ENCODE measurements at regions not wholly inside any gene's neighbourhood (a gene's known extent, or its start where the extent isn't known, plus 50 kb on each side); places are given as distances from the start of the nearest gene placed in this dataset.
"Not testable (repeated sequence)": the region's sequence is repeated elsewhere in the genome, so short reads cannot be mapped to it uniquely, and the experiment has no call there.

DNA sequence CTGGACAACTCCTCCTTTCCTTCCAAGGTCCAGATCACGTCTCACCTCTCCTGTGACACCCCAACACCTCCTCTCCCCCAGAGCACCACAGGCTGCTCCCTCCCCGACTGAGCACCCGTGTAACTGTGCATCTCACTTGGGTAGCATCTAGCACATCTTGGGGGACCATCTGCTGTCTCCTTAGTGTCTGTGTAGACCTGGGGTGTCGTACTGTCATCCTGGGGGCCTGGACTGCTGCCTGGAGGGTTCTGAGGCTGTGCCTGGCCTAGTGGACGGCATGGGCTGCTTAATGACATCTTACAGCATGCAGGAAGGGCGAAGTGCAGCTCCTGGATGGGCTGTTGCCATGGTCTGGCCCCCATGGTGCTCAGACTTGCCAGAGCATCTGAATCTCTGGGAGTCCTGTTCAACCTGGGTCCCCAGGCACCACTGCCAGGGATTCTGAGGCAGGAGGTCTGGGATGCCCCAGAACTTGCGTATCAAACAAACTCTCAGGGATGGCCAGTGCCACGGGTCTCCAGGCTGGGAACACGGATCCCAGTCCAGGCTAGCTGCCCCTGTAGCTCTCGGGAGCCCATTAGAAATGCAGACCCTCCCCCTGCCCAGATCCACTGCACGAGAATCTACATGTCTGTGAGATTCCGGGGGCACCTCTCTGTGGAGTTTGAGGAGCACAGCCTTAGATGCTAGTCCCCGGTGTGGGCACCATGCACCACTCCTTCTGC is 194.4 kb upstream of the ZNF469 start:
- DNase-seq: not testable (repeated sequence)

GRCh38 chr16:88190592-88191095 is 192.1 kb upstream of the ZNF469 start:
- DNase-seq: not testable (repeated sequence)

- DNase-seq: not testable (repeated sequence)
Observed at GRCh38 chr16:88191168-88191567, 191.6 kb upstream of the ZNF469 start.

DNA sequence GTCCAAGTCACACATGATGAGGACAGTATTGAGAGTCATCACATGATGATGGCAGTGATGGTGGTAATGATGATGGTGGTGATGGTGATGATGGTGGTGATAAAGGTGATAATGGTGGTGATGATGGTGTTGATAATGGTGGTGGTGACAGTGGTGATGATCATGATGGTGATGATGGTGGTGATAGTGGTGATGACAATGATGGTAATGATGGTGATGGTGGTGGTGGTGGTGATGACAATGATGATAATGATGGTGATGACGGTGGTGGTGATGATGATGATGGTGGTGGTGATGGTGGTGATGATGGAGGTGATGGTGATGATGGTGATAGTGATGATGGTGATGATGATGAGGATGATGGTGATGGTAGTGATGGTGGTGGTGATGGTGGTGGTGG is 190.2 kb upstream of the ZNF469 start:
- DNase-seq: no peak

GRCh38 chr16:88193706-88194396 is 188.9 kb upstream of the ZNF469 start:
- DNase-seq: peak; percentile 80

DNA sequence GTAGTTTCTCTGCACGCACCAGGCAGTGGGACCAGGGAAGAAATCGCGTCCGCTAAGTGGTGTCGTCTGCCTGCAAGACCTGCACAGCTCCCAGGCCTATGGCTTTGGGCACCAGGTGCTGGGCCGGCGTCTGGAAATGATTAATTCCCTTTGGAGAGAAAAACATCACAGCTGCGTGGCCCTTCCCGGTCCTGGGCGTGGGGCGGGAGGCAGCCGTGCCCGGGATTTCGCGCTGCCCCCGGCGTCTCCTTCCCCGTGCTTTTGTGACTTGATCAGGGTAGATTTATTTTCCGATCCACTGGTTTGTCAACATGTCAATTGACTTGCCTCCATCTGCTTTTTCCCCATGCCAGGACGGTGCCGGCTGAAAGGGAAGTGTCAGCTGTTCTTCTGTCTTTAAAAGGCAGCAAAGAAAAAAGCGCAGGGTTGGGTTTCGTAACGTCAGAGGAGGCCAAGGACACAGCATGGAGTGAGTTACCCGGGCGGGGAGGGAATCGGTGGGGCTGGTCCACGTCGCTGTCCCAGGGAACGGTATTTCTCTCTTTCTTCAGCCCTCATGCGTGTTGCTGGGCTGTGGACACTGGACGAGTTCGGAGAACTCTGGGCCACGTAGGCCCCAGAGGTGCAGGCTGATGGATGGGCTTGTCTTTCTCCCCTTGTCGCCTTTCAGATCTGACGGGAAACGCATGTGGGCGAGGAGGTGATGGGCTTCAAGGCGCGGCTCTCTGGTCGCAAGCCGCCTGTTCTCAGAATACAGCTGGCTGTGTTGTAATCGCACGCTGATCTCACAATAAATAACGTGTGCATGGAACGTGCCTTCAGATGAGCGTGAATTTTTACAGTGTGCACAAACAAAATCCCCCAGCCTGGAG is 188.1 kb upstream of the ZNF469 start:
- peak; percentile 23 for DNase-seq

GRCh38 chr16:88195269-88195705 is 187.5 kb upstream of the ZNF469 start:
- DNase-seq: peak; percentile 46

GRCh38 chr16:88195911-88196465 is 186.8 kb upstream of the ZNF469 start:
- DNase-seq: no peak

GRCh38 chr16:88196471-88197400 is 186.0 kb upstream of the ZNF469 start:
- no peak for DNase-seq

DNA sequence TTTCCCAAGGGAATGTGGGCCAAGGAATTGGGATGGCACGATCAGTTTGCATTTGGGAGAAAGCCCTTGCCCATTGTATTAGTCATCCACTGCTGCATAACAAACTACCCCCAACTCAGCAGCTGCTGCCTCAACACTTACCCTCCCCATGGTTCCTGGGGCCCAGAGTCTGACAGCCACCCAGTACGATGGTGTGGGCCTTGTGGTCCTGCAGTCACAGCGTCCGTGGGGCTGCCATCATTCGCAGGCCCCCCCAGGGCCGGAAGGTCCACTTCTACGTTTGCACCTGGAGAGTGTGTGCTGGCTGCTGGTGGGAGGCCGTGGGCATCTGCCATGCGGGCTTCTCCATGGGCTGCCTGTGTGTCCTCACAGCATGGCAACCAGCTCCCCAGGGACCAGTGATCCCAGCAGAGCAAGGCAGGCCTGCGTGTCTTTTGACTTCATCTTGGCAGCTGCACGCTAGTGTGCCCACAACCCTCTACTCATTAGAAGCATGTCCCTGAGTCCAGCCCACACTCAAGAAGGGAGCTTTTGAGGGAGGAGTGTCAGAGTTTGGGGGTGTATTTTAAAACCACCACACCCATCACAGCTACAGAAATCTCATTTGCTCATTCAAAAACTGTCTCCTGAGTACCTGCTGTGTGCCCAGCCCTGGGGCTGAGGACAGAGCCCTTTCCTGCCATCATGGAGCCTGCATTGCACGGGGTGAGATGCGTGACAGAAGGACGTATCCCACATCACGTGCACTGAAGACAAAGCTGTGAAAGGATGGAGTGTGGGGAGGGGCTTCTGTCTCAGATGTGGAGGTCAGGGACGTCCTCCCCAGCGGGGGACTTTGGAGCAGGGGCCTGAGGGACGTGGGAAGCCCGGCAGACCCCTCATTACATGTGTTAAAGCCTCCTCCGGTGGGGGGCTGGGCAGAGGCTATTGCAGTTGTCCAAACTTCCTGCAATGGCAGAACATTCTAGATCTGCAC is 185.0 kb upstream of the ZNF469 start:
- no peak for DNase-seq

DNA sequence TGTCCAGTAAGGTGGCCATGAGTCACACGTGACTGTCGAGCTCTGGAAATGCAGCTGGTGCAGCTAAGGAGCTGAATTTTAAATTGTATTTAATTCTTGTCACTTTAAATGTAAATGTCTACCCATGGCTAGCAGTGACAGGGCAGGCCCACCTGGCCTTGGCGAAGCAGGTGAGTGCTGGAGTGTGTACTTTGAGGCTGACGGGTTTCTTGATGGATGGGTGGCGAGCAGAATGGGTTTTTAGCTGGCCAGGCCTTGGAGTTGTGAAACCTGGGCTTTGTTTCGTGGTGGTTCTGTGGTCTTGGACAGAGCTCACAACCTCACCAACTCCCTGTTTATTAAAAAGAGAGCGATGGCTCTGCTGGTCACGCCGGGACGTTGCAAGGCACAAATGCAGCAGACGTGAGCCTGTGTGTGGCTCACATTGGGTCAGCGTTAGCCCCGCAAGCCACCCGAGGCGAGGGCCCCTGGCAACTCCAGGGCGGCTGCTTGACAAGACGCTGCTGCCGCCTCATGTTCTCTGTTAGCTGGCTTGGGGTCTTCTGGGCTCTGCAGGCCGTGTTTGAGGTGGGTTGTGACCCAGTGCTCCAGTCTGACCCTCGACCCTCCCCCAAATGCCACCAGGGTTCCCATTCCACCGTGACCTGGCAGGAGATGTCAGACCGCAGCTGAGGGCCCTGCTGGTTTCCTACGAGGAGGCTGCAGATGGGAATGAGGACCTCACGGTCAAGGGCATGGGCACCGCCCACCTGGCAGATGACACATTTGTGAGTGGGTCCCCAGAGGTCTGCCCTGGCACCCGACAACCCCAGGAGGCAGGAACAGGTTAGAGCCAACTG is 184.1 kb upstream of the ZNF469 start:
- not testable (repeated sequence) for DNase-seq

DNA sequence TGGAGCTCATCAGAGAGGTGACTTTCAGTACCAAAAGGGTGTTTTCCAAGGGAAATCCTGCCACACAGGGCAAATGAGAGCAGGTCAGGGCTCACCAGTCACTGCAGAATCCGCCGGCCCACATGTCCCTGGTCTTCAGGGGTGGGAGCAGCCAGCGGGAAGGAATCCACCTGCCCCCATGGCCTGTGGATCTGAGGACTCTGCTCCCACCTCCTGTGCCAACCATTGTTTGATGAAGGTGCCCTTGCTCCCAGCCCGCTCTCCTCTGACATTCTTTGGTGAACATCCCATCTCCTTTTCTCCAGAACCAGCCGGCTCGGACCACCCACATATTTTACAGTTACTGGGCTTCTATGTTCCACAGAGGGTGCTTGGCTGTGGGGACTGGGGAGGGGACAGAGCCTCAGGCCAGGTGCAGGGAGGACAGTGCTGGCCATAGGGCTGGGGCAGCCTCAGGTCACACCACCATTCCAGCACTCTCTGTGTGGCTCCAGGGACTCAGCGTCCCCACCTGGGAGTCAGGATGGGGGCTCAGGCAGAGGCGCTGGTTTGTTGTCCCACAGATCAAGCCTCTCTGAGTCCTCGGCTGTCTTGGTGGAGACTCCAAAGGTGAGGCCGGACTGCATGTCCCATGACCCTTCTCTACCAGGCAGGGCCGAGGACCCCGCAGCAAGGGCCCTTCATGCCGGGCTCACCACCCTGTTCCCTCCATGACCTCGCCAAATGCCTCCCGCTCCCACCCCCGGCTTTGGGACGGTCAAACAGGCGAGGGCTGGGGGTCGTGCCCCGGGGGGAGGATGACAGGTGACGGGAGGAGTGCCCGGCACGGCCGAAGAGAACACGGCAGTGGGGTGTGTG is 183.2 kb upstream of the ZNF469 start:
- DNase-seq: not testable (repeated sequence)

- DNase-seq: not testable (repeated sequence)
Observed at GRCh38 chr16:88200154-88200895, 182.4 kb upstream of the ZNF469 start.

DNA sequence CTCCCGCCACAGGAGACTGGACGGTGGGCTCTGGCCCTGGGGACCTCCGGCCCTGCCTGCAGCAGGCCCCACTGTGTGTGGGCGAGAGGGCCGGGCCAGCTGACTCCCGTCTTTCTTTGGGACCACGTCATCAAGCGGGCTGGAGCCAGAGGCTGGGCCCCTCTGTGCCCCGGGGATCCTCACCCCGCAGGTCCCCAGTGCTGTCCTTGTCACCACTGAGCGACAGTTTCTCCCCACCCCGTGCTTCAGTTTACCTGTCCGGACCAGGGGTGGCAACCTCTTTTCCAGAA is 181.9 kb upstream of the ZNF469 start:
- DNase-seq: no peak

- DNase-seq: not testable (repeated sequence)
Observed at GRCh38 chr16:88201611-88202010, 181.1 kb upstream of the ZNF469 start.

DNA sequence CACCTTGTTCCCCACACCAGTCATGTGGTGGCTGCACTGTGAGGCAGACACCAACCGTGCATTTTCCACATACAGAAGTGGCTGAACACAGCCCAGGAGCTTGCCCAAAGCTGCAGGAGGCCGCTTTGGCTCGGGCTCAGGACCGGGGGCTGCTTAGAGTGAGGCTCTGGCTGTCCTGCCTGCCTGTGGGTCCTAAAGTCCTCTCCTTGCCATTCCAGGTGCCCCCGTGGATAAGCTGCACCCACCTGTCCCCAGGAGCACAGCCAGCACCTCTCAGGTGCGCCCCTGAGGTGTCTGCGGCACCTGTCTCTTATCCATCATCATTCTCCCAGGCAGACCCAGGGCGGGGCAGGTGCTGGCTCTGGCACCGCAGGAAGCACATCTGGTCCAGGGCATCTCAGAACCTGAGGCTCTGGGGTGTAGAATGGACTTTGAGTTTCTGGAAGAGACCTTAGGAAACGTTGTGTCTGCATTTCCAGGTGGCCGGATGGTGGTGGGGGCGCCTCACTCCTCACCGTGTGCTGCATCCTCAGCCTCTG is 180.5 kb upstream of the ZNF469 start:
- DNase-seq: no peak

- not testable (repeated sequence) for DNase-seq
Observed at GRCh38 chr16:88202856-88203681, 179.7 kb upstream of the ZNF469 start.
